GM19452 (cell line): ENCODE measurements at regions not wholly inside any gene's neighbourhood (a gene's known extent, or its start where the extent isn't known, plus 50 kb on each side); places are given as distances from the start of the nearest gene placed in this dataset.

Source experiments
- ATAC-seq: cut with Tn5 transposase; IDR thresholded peaks from one replicate; pipeline ENCODE4 v1.9.1; 2021; ENCODE audit not compliant: unreplicated experiment

DNA sequence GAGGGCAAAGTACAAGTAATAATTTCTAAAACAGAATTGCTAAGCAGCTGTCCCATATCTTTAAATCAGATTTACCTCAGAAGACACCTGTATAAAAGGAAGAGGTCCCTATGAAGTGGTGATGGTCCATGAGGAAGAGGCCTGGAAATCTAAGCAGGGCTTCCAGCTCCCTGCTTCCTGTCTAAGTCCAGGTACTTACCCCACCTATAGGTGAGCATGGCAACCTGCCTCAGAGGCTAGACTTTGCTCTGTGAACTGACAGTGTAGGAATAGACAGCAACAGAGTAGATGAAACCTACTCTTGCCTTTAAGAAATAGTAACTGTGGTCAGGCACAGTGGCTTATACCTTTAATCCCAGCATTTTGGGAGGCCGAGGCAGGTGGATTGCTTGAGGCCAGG lies 55.8 kb upstream of the ARRDC3 start:
- no peak for ATAC-seq

DNA sequence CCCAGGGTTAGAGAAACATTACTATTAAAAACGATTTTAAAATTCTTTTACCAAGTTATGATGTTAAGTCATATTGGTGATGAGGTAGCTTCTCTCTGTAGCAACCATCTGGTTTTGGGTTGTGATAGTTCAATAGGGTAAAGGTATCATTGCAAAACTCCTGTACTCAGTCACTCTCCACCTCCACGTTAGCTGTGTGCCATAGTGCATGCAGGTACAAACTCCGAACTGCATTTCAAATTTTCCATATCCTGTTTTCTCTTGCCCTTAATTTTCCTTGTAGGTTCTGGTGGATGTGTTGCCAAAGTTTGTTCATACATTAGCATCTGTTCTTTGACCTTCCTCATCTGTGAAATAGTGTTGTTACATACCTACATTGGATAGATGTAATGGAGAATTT lies 53.1 kb upstream of the ARRDC3 start:
- ATAC-seq: no peak

GRCh38 chr5:91434348-91434747 lies 51.2 kb upstream of the ARRDC3 start:
- ATAC-seq: no peak

DNA sequence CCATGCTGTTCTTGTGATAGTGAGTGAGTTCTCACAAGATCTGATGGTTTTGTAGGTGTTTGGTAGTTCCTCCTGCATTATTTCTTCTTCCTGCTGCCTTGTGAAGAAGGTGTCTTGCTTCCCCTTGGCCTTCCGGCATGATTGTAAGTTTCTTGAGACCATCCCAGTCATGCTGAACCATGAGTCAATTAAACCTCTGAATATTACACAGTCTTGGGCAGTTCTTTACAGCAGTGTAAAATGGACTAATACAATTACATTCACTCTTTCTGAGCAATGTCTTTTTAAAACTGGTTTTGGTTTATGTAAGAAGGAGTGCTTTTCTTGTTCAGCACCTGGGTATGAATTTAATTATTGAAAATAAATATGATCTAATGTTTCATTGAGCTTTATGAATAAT lies 50.7 kb upstream of the ARRDC3 start:
- no peak for ATAC-seq
